HL-60/S4 treated with retinoic acid at 250 ng/mL for 4 days and 3 days (cell line): ENCODE measurements at regions not wholly inside any gene's neighbourhood (a gene's known extent, or its start where the extent isn't known, plus 50 kb on each side); places are given as distances from the start of the nearest gene placed in this dataset.

Source experiments
- in situ Hi-C: fragments of 300-500 bp; cut with MboI; formaldehyde crosslinking; loops from 2 replicates; pipeline ENCODE4 v1.7.0; 2022; ENCODE audit warnings: low sequenced_read_pairs

DNA sequence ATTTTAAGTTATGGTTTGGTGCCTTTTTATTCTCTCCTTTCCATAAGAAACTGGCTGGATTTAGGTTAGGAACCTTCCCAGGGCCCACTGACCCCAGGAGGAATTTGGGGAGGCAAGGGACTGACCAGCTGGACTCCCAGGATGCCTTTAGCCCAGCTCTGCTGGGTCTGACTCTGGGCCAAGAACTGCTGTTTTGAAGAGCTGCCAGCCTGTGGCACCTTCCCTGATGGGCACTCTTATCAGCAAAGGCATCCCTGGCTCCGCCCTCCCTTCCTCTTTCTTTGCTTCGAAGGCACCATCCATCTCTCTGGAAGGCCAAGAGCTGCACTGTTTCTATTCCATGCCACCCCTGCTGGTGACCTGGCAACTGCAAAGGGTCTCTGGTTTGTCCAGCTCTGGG is 174.7 kb downstream of the POU4F1 start:
- in situ Hi-C loops: no loop called here

DNA sequence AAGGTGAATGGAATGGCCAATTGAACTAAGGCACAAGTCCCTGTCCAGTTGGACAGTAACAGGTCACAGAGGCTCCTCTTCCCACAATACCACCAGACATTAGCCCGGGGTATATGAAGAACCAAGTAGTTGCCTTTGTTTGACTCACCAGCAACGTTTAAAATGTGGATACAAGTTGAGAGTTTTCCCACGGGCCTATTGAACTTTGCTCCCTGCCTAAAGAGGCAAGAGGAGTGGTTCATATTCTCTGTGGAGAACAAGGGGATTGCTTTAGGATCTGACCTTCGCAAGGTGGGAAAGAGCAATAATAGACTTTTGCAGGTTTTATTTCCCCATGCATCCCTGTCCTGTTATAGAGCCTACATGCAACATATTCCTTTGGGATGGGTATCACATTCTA is 177.2 kb downstream of the POU4F1 start:
- in situ Hi-C loops: no loop called here

DNA sequence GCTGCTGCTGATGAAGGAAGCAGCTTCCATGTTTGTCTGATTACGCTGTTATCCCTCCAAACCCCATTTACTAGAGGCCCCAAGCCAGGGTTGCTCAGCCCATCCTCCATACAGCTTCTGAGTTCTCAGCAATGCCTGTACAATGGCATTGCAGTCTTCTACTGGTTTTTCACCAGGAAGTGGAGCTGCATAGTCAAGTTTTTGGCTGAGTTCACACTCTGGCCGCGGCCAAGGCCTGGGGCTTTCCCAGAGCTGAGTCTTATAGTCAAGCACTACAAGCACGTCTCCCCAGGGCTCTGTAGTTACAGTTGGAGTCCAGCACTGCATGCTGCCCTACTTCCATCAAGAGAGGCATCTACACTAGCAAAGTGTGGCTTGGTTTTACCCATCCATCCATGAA is 182.5 kb downstream of the POU4F1 start:
- in situ Hi-C loops: no loop called here

DNA sequence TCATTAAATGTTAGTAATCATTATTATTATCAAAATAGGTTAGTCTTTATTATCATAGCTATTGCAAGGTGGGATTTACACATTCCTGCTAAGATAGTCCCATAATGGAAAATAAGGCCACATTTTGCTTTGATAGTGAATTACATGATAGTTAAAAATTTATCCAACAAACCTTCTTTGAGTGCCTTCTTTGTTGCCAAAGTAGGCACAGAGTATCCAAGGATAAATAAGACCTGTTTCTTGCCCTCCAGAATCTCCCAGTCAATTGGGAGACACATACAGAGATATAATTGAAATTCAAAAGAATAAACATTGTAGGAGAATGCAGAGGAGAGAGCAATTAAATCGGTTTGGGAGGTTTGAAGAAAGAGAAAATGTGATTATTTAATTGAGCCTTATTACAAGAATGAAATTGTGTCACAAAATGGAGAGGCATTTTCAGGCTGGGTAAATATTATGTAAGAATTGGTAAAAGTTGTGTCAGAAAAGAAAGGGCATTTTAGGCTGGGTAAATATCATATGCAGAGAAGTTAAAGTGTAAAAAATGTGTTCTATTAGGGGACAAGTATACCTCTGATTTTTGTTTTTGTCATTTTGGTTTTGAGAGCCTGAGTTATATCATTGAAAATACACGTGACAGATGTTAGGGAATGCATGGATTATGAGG is 189.3 kb downstream of the POU4F1 start:
- in situ Hi-C loops: no loop called here

DNA sequence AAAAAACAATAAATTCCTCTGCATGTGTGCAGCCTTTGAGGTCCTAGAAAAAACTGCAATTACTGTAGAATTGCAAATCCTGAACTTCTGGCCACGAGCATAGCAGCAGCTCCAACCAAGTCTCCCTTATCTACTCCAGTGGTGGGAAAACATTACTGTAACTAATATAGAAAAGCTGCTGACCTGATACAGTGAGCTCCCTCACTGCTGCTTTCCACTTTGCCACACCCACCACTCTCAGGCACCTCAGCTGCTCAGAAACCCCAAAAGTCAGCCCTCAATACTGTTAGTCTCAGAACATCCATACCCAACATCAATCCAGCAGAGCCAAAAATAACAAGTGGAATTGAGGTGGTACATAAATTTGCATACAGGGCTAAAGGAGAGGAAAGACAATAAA is 192.5 kb downstream of the POU4F1 start:
- in situ Hi-C loops: no loop called here

DNA sequence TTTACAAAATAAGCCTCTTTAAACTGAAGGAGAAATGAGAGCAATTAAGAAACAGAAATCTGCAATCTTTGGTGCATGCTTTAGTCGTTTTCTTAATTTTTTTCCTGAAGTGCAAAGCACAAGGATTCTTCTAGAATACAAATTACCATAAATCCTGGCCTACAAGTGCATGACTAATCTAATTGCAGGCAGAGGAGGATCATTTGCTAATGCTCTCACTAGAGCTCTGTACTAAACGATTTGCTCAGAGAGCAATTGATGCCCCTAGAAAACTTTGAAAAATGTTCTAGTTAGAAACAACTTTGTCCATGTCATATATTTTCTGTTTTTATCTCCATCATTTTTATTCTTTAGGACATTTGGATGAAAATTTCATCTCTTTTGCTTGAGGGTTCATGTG is 193.2 kb downstream of the POU4F1 start:
- in situ Hi-C loops: no loop called here

DNA sequence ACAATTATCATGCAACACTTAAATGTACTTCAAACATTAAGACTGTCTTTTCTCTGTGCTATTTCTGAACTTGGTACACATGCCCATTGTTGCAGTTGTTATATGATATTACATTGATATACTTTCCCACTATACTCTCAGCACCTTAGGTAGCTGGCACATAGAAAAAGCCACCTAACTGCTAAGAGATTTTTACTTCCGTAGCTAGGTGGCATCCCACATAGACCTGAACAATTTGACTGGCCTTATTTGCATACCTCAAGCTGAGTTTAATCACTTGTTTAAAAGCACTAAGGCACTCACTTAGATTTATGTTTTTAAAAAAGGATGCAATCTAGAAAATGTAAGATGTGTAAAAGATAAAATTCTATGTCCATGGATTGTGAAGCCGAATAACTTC is 194.2 kb downstream of the POU4F1 start:
- in situ Hi-C loops: no loop called here

DNA sequence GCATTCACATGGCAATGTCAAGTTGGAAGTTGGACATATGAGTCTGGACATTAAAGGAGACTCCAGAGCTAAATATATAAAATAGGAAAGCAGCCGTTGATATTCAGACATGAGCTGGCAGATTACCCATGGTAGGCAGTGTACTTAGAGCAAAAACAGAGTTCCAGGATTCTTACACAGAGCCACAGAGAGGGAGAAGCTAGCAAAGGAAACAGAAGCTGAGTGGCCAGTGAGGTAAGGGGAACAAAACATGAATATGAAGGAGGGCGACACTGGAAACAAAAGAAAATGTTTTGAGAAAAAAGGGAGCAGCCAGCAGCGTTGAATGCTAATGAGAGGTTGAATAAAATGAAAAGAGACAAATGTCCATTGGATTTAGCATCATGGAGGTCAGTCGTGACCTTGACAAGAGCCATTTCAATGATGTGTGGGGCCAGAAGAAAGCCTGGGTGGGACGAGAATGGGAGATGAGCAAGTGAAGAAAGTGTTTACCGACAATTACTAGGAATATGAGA is 198.4 kb downstream of the POU4F1 start:
- in situ Hi-C loops: no loop called here

DNA sequence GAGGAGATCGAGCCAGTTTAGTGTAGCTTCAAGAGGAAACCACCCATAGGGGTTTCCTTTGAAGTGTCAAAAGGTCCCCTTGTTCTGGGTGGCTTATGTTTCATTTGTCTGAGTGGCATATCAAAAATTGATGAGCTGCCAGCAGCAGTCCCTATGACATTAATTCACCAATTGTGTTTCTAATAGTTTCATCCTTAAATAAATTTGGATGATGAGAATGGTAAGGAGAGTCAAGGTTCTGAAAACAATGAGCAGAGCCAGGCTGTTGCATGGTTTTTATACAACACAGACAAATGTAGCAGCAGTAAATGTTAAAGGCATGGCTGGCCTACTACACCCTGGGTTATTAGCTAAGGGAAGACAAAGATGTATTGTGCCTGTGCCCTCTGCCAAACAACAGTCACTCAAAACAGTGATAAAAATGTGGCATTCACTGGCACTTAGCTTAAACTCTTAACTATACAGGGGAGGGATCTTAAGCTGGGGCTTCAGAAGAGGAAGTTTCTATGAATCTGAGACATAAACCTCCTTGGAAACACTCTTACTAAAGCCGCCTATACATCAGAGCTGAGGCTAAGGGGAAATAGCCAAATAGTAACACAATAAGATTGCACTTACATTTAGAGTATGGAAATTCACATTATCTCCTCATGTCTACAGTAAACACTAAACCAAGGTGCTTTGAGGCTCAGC is 200.5 kb downstream of the POU4F1 start:
- in situ Hi-C loops: no loop called here

DNA sequence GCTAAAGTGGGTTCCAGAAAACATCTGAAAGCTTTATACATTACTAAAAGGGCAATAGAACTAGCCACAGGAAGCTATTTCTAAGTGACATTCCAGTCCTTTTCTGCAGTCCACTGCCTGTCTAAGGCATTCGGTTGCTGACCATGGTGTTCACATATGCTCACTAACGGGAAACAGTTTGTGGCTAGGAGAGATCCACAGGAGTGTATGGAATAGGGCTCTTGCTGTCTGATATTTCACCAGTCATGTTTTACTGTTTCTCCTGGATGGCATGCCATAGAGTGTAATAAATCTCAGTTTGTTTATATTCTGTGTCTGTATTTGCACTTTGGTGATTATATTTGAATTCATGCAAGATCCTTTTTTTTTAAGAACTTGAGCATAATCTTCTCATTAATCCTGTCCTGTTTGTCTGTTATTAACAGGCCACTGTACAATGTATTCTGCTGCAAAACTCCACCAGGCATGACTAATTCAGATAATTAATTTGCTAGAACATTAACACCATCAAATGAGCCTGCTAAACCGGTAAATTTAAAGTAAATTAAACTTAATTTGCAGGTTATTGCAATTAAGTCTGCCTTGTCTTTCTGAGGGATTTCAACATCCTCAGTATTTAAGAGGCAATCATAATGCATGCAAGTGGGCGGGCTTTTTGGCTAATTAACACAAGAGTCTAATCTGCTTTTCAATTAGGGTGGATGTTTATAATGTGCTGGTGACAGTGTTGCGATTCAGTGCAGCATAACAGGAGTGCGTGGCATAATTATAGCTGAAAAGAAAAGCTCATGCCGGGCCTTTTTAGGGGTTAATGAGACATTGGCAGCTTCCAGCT is 201.3 kb downstream of the POU4F1 start:
- in situ Hi-C loops: no loop called here

DNA sequence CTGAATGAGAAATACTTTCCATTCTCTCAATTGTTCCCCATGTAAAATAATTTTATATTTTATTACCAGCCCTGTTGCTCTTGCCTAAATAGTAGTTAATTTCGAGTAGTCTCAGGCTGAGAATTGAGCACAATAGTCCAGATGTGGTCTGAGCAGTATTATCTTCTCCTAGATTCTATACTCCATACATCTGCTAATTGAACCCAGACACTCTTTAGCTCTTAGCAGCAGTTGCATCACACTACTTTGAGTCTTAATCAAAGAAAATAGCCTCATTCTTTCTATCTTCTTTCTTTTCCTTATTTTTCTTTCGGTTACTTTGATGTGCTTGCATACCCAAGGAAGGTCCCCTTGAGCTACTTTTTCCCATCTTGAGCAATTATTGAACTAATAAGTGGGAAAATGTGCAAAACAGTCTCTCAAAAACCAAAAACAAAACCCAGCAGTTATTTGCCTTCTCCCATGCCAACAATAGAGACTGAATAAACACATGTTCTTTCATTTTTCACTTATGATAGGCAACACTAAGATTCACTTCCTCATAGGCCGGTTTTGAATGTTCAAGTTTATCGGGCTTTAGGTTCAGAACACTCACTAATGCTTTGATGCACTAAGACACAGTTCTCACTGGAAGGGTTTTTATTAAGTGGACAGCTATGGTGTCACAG is 204.5 kb downstream of the POU4F1 start:
- in situ Hi-C loops: no loop called here

DNA sequence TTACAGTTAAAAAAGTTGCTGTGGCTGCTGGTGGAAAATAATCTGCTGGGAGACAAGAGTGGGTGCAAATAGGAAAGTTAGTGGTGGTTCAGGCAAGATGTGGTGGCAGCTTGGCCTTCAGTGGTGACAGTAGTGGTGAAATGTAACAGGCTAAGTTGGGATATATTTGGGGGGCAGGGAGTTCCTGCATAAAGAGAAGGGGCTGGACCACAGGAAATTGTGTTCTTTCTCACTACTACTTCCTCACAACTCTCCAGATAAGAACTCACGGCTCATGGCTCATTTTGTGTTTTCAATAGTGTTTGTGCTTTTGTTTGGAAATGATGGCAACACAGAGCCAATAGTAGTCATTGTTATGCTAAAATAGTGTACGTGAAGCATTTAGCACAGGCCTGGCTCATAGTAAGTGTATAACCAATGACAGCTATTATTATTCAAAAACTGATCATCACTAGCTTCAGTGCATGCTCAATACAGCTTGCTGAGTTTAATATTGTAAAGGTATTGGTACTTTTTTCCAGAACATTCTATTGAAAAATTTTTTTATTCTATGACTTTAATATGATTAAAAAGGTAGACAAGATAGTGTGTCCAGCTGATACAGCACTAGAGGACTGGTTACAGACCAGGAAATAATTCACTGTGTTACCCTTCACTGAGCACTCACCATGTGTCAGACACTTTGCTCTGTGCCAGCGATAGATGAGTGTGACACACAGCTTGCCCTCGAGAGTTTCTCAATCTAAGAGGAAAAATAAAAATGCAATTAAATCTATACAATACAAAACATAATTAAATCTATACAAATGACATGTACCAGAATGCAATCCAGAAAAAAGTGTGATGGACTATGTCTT is 209.8 kb downstream of the POU4F1 start:
- in situ Hi-C loops: no loop called here

DNA sequence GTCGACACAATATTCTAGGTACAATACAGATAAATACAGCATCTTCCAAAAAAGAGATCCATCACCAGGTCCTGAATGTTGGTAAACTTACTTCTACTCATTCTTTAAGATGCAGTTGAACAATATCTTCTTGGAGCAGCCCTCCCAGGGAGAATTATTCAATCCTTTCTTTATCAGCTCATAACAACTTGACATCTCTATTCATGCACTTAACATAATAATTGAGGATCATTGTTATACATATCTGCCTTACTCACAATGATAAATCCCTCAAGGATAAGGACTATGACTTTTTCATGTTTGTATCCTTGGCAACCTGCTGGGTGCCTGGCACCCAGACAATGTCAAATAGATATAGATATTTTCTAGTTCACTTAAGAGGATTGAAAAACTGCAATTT is 219.5 kb downstream of the POU4F1 start:
- in situ Hi-C loops: no loop called here

DNA sequence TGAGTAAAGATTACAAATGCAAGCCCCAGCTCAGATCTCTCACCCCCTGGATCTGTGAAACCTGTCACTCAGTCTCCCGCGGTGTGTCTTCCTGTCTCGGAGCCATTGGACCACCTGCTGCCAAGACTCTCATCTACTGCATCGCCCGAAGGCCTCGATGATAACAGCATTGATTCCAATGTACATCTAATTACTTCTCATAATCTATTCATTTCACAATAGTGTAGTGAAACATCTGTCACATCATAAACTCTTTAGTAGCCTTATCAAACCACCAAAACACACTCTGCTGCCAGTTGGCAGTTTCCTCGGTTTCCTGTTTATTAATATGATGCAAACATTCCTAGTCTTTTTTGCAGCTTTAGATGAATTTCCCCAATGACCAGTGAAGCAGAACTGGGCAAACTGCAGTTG is 220.3 kb downstream of the POU4F1 start:
- in situ Hi-C loops: no loop called here

DNA sequence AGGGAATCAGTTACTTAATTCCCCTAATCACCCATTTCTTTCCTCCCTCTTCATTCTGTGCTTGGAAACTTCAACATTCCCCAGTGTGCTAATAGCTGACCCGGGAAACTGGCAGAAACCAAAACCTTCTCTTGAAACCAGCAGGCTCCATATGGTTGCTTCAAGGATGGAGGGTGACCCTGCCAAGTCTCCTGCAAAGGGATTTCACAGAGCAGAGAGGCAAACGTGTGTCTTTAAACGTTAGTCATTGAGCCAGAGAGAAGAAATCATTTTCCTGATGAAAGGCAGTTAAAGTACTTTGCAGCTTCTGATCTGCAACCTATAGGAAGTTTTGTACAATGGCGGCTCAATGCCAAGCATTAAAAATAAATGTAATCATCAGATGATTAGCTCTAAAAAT is 220.9 kb downstream of the POU4F1 start:
- in situ Hi-C loops: no loop called here

DNA sequence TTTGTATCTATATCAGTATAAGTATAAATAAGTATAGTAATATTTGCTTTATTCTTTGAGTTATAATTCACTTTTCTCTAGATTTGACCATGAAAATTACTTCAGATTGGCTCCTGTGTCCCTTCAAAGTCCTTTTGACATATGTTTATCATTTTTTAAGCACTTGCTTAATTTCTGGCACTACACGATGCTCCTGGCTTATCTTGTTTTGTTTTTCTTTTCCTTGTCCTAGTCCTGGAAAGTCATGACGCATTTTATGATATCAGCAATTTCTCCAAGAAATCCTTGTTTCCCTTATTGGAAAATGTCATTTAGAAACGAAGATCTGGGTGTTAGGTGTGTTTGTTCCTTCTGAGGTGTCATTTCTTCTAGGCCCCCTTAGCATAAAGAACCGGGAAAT is 226.5 kb downstream of the POU4F1 start:
- in situ Hi-C loops: no loop called here

DNA sequence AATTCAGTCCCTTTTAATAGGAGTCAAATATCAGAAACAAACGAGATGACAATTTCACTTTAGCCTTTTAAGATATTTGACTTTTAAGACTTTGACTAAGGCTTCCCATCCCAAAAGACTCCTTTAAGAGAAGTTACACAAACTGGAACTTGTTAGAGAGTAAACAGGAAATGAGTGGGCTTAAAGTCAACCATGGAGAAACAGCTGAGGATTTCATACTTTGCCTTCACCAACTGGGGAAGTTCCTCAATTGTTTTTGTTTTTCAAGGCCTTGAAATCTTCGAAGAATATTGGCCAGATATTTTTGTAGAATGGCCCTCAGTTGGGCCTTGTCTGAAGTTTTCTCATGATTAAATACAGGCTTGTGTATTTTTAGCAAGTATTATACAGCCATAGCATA is 227.3 kb downstream of the POU4F1 start:
- in situ Hi-C loops: no loop called here

DNA sequence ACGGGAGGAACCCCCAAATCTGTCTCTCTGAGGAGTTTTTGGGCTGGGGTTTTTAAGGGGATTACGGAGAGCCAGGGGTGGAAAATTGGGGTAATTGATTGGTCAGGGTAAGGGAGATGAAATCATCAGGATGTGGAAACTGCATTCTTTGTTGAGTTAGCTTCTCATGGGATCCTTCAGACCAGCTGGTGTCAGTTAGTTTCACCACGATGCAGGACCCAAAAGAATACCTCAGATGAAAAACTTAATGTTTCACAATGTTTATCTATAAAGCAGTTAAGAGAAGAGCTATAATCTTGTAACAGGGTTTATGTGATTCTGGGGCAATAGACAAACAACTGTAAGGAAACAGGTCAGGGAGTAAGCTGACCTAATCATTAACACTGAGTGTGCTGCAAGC is 230.8 kb downstream of the POU4F1 start:
- in situ Hi-C loops: no loop called here

DNA sequence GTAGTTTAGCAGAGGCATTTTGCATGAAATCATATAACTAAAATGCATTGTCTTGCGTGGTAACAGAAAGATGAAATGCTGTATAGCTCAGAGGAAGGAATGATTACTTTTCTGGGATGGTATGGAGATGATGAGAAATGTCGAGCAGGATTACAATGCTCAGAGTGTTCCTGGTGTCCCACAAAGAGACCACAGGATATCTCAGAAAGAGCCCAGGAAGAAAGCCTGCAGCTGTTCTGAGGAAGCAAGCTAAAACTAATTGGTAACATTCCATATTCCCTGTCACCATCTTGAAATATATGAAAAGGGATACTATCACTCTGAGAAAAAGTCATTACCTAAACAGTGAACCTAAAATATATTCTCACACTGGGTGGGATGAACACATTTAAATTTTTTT is 233.1 kb downstream of the POU4F1 start:
- in situ Hi-C loops: no loop called here

DNA sequence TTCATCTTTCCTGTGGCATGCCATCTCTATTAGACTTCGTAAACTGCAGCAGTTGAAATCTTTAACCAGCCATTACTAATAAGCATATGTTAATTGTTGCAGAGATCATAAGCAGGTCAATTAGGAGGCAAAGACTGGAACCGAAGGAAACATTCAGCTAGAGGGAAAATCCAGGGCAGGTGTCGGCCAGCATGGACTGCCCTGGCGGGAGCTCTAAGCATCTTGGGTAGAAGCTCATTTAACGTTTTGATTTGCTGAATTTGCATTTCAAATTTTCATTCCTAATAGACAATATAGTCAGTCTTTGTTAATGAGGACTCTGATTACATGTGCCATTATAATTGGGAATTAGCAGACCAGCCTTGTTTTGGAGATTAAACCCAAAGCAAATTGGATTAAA is 238.6 kb downstream of the POU4F1 start:
- in situ Hi-C loops: no loop called here
